ENCODE measurements at regions not wholly inside any gene's neighbourhood (a gene's known extent, or its start where the extent isn't known, plus 50 kb on each side); places are given as distances from the start of the nearest gene placed in this dataset.

GRCh38 chr13:67772807-67773453 lies 542.8 kb upstream of the PCDH9 start:
- Histone ChIP-seq H3K27me3 (ENCODE audit: control insufficient read depth, low read length) (no peaks in the 10 kb centered on the region), H3K36me3 (ENCODE audit: control insufficient read depth, low read length) (no peaks in the 10 kb centered on the region), H3K9me2 (replicated peaks; ENCODE audit: control insufficient read depth, low read length) (no peaks in the 10 kb centered on the region), H3K27ac (ENCODE audit: low read depth, low read length) (no peak overlapping the region), H3K9me3 (ENCODE audit: control insufficient read depth, insufficient read depth, low read length) (no peaks in the 10 kb centered on the region), H3K4me3 (ENCODE audit: low read length) (no peak overlapping the region), H3K4me2 (ENCODE audit: low read length) (no peak overlapping the region), H3K79me2 (ENCODE audit: control insufficient read depth, low read length) (no peaks in the 10 kb centered on the region), H3K4me1 (ENCODE audit: control insufficient read depth, low read length) (no peaks in the 10 kb centered on the region), H3F3A (ENCODE audit: control insufficient read depth, insufficient read depth) (no peaks in the 10 kb centered on the region), H4K20me1 (ENCODE audit: control insufficient read depth, insufficient read depth, low read depth, low read length) (no peaks in the 10 kb centered on the region)
- TF ChIP-seq EZH2phosphoT487 (IDR thresholded peaks at IDR 0.05; ENCODE audit: borderline replicate concordance, low read length), result no peak
- TF ChIP-seq CTCF (IDR thresholded peaks at IDR 0.05; ENCODE audit: low read depth, low read length, poor library complexity, severe bottlenecking), result no peak

GRCh38 chr13:67771106-67771505 lies 541.0 kb upstream of the PCDH9 start:
- Histone ChIP-seq H3K4me1 (ENCODE audit: control insufficient read depth, low read length) (no peaks in the 10 kb centered on the region), H3K4me2 (ENCODE audit: low read length) (no peak overlapping the region), H3K27ac (ENCODE audit: low read depth, low read length) (no peak overlapping the region), H4K20me1 (ENCODE audit: control insufficient read depth, insufficient read depth, low read depth, low read length) (no peaks in the 10 kb centered on the region), H3K27me3 (ENCODE audit: control insufficient read depth, low read length) (no peaks in the 10 kb centered on the region), H3F3A (ENCODE audit: control insufficient read depth, insufficient read depth) (no peaks in the 10 kb centered on the region), H3K4me3 (ENCODE audit: low read length) (no peak overlapping the region), H3K36me3 (ENCODE audit: control insufficient read depth, low read length) (no peaks in the 10 kb centered on the region), H3K9me3 (ENCODE audit: control insufficient read depth, insufficient read depth, low read length) (no peaks in the 10 kb centered on the region), H3K9me2 (replicated peaks; ENCODE audit: control insufficient read depth, low read length) (no peaks in the 10 kb centered on the region), H3K79me2 (ENCODE audit: control insufficient read depth, low read length) (no peaks in the 10 kb centered on the region)
- no peak for TF ChIP-seq CTCF (IDR thresholded peaks at IDR 0.05; ENCODE audit: low read depth, low read length, poor library complexity, severe bottlenecking)
- TF ChIP-seq EZH2phosphoT487 (IDR thresholded peaks at IDR 0.05; ENCODE audit: borderline replicate concordance, low read length), result no peak

GRCh38 chr13:67769987-67770341 lies 539.8 kb upstream of the PCDH9 start:
- Histone ChIP-seq H3K27me3 (ENCODE audit: control insufficient read depth, low read length) (no peaks in the 10 kb centered on the region), H3K36me3 (ENCODE audit: control insufficient read depth, low read length) (no peaks in the 10 kb centered on the region), H3K4me1 (ENCODE audit: control insufficient read depth, low read length) (no peaks in the 10 kb centered on the region), H3K79me2 (ENCODE audit: control insufficient read depth, low read length) (no peaks in the 10 kb centered on the region), H3K27ac (ENCODE audit: low read depth, low read length) (no peak overlapping the region), H3F3A (ENCODE audit: control insufficient read depth, insufficient read depth) (no peaks in the 10 kb centered on the region), H3K9me2 (replicated peaks; ENCODE audit: control insufficient read depth, low read length) (no peaks in the 10 kb centered on the region), H3K4me3 (ENCODE audit: low read length) (no peak overlapping the region), H4K20me1 (ENCODE audit: control insufficient read depth, insufficient read depth, low read depth, low read length) (no peaks in the 10 kb centered on the region), H3K4me2 (ENCODE audit: low read length) (no peak overlapping the region), H3K9me3 (ENCODE audit: control insufficient read depth, insufficient read depth, low read length) (no peaks in the 10 kb centered on the region)
- no peak for TF ChIP-seq EZH2phosphoT487 (IDR thresholded peaks at IDR 0.05; ENCODE audit: borderline replicate concordance, low read length)
- TF ChIP-seq CTCF (IDR thresholded peaks at IDR 0.05; ENCODE audit: low read depth, low read length, poor library complexity, severe bottlenecking), result no peak

Data from DOHH2 (cell line).